ENCODE measurements at regions not wholly inside any gene's neighbourhood (a gene's known extent, or its start where the extent isn't known, plus 50 kb on each side); places are given as distances from the start of the nearest gene placed in this dataset.

DNA sequence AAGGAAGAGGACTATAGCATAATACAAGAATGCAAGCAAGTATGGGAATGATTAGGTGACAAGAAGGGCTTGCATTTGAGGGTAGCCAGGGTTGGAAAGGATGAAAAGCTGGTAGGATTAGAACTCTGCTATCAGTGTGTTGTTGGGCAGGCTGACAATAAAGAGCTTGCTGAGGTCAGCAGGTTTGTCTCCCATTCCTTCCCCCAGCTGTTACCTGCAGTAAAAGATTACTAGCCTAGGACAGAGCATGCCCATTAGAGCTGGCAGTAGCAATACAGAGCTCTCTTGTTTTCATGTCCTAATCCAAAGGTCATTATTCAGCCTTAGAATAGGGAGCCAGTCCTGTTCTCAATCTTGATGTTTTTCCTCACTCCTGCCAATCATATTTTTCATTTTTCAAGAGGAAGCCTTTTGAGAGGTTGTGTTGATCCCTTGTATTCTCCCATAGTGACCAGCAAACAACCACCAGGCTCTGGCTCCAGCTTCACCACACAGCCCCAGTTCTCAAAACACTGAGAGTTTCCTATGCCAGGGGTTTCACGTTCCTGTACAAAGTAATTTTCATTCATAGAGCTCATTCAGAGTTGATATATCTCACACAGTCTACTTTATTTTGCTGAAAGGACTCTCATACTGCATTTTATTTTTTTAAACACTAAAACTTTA, 71.7 kb downstream of the OR2K2 start:
- H3K27me3 Mint-ChIP-seq: peaks cover 0 to 4% of the 10 kb centered on the region in 2 donors
- ChIA-PET POLR2A (no interaction called here), CTCF (no interaction called here)
- H3K9me3 Mint-ChIP-seq: peaks cover 0 to 6% (median 0%) of the 10 kb centered on the region in 5 donors
- no peak overlapping the region for H3K27ac ChIP-seq (ENCODE audit: low read depth, low read length)
- DNase-seq: no peak
- H3K4me1 ChIP-seq (ENCODE audit: insufficient read depth, low read length): no peaks in the 10 kb centered on the region
- H3K36me3 Mint-ChIP-seq: no peaks in the 10 kb centered on the region
- no peaks in the 10 kb centered on the region for H3K9me3 ChIP-seq (ENCODE audit: low read length)
- H3K4me3 Mint-ChIP-seq: no peak overlapping the region
- no peak overlapping the region for H3K27ac Mint-ChIP-seq
- H3K4me1 Mint-ChIP-seq: no peaks in the 10 kb centered on the region
- no peaks in the 10 kb centered on the region for H3K36me3 ChIP-seq (ENCODE audit: insufficient read depth, low read length)
- H3K4me3 ChIP-seq (ENCODE audit: low read length): no peak overlapping the region
- no peaks in the 10 kb centered on the region for H3K27me3 ChIP-seq (ENCODE audit: insufficient read depth, low read length, poor library complexity, severe bottlenecking)

DNA sequence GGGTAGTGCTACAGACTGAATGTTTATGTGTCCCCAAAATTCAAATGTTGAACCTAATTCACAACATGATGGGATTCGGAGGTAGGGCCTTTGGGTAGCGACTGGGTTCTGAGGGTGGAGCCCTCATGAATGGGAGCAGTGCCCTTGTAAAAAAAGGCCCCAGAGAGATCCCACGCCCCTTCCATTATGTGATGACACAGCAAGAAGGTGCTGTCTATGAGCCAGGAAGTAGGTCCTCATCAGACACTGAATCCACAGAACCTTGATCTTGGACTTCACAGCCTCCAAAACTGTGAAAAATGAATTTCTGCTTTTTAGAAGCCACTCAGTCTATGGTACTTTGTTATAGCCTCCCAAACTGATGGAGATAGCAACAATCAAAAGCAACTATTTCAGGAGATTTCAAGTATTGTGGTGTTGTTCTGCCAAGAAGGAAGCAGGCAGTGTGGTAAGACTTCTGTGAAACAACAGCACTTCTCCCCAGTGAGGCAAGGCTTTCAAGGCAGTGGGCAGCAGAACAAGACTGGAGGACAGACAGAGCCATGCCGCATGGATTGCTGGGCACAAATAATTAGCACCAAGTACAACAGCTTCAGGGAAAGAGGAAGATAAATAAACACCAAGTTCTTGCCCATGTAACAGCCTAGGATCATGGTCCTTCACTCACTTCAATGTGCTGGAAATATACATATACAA, 76.1 kb downstream of the OR2K2 start:
- Mint-ChIP-seq H3K36me3 (no peaks in the 10 kb centered on the region), H3K27me3 (no peaks in the 10 kb centered on the region), H3K9me3 (peaks cover 0 to 11% (median 0%) of the 10 kb centered on the region in 5 donors), H3K27ac (no peak overlapping the region), H3K4me3 (no peak overlapping the region), H3K4me1 (no peaks in the 10 kb centered on the region)
- Histone ChIP-seq H3K9me3 (ENCODE audit: low read length) (no peaks in the 10 kb centered on the region), H3K36me3 (ENCODE audit: insufficient read depth, low read length) (no peaks in the 10 kb centered on the region), H3K27me3 (ENCODE audit: insufficient read depth, low read length, poor library complexity, severe bottlenecking) (no peaks in the 10 kb centered on the region), H3K27ac (ENCODE audit: low read depth, low read length) (no peak overlapping the region), H3K4me3 (ENCODE audit: low read length) (no peak overlapping the region), H3K4me1 (ENCODE audit: insufficient read depth, low read length) (no peaks in the 10 kb centered on the region)
- CTCF ChIA-PET: no interaction called here
- POLR2A ChIA-PET: no interaction called here
- DNase-seq: no peak

DNA sequence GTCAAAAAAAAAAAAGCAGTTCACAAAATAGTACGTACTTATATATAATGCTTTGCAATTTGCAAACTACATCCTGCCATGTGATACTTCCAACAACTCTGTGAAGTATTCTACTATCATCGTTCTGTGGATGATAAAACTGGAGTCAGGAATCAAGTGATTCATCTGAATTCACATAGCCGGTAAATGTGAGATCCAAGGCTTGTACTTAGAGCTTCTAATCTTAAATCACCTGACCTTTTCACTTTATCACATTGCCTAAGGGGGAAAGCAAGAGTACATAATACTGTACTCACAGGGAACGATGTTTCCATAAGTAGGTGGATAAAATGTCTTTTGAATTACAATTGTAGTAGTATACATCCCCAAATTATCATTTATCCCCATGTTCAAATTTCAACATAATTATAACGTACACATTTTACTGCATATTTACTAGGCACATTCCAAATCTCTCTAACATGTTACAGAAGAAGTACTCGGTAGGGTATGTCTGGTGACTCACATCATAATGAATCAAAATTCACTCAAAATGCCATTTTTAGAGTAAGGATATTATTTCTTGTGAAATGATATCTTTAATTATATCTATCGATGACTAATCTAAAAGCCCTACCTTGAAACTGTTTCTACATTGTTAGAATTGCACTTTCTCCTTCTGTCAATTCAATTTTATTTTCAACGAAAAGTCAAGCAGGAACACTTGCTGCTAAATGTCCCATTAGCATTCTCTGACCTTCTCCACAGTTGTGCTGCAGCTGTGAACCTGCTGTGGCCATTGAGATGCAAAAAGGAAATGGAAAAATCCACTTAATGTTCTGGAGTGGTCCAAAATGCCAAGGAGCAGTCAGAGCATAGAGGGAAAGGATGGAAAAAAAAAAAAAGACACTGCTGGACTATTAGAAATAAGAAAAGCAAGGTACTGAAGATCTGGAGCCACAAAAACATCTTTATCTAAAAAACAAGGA, 78.9 kb downstream of the OR2K2 start:
- H3K27me3 Mint-ChIP-seq: no peaks in the 10 kb centered on the region
- DNase-seq: no peak
- CTCF ChIA-PET: no interaction called here
- H3K36me3 Mint-ChIP-seq: no peaks in the 10 kb centered on the region
- no peak overlapping the region for H3K4me3 Mint-ChIP-seq
- Histone ChIP-seq H3K4me3 (ENCODE audit: low read length) (no peak overlapping the region), H3K27ac (ENCODE audit: low read depth, low read length) (no peak overlapping the region), H3K9me3 (ENCODE audit: low read length) (no peaks in the 10 kb centered on the region), H3K27me3 (ENCODE audit: insufficient read depth, low read length, poor library complexity, severe bottlenecking) (no peaks in the 10 kb centered on the region), H3K36me3 (ENCODE audit: insufficient read depth, low read length) (no peaks in the 10 kb centered on the region), H3K4me1 (ENCODE audit: insufficient read depth, low read length) (no peaks in the 10 kb centered on the region)
- no peaks in the 10 kb centered on the region for H3K4me1 Mint-ChIP-seq
- peaks cover 0 to 11% (median 0%) of the 10 kb centered on the region in 5 donors for H3K9me3 Mint-ChIP-seq
- no peak overlapping the region for H3K27ac Mint-ChIP-seq
- POLR2A ChIA-PET: no interaction called here

DNA sequence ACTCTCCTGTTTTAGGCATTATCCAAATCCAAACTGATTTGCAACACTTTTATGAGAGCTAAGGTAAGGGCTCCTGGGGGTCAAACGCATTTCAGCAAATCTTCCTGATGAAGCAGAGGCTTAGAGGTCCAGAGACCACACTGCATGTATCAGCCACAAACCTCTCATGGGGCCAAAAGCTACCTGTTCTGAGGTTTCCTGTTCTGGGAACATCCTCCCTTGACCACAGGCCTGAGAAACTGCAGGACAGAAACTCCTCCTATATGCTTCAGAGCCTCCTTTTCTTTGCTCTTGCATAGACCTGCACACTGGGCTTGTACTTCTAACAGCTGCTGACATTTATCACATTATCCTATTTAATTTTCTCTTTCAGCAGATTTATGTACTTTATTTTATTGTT, 92.6 kb downstream of the OR2K2 start:
- H3K4me3 ChIP-seq (ENCODE audit: low read length): no peak overlapping the region
- DNase-seq: no peak
- H3K4me1 ChIP-seq (ENCODE audit: insufficient read depth, low read length): no peaks in the 10 kb centered on the region
- Mint-ChIP-seq H3K36me3 (no peaks in the 10 kb centered on the region), H3K4me3 (no peak overlapping the region), H3K4me1 (no peaks in the 10 kb centered on the region), H3K27ac (no peak overlapping the region), H3K9me3 (peaks cover 0 to 2% (median 0%) of the 10 kb centered on the region in 5 donors), H3K27me3 (peaks cover 0 to 5% of the 10 kb centered on the region in 2 donors)
- POLR2A ChIA-PET: no interaction called here
- CTCF ChIA-PET: no interaction called here
- no peak overlapping the region for H3K27ac ChIP-seq (ENCODE audit: low read depth, low read length)
- no peaks in the 10 kb centered on the region for H3K36me3 ChIP-seq (ENCODE audit: insufficient read depth, low read length)
- no peaks in the 10 kb centered on the region for H3K27me3 ChIP-seq (ENCODE audit: insufficient read depth, low read length, poor library complexity, severe bottlenecking)
- no peaks in the 10 kb centered on the region for H3K9me3 ChIP-seq (ENCODE audit: low read length)

- Histone ChIP-seq H3K27ac (ENCODE audit: low read depth, low read length) (no peak overlapping the region), H3K27me3 (ENCODE audit: insufficient read depth, low read length, poor library complexity, severe bottlenecking) (no peaks in the 10 kb centered on the region)
- no peaks in the 10 kb centered on the region for H3K36me3 Mint-ChIP-seq
These were observed 93.7 kb downstream of the OR2K2 start for GRCh38 chr9:111236332-111236731.

DNA sequence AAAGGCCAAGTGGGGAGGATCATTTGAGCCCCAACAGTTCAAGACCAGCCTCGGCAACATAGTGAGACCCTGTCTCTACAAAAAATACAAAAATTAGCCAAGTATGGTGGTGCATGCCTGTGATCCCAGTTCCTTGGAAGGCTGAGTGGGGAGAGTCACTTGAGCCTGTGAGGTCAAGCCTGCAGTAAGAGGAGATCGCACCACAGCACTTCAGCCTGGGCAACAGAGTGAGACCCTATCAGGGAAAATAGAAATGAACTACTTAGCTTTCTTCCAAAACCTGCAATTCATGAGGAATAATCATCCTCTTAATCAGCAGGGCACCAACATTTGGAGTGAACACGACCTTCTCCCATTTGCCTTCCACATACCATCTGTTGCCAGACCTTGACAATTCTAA, 96.1 kb downstream of the OR2K2 start:
- H3K4me1 ChIP-seq (ENCODE audit: insufficient read depth, low read length): no peaks in the 10 kb centered on the region
- H3K9me3 Mint-ChIP-seq: peaks cover 0 to 2% (median 0%) of the 10 kb centered on the region in 5 donors
- H3K27ac ChIP-seq (ENCODE audit: low read depth, low read length): no peak overlapping the region
- no peaks in the 10 kb centered on the region for H3K9me3 ChIP-seq (ENCODE audit: low read length)
- ChIA-PET CTCF (no interaction called here), POLR2A (no interaction called here)
- H3K36me3 Mint-ChIP-seq: no peaks in the 10 kb centered on the region
- H3K4me1 Mint-ChIP-seq: no peaks in the 10 kb centered on the region
- H3K4me3 ChIP-seq (ENCODE audit: low read length): no peak overlapping the region
- no peak overlapping the region for H3K27ac Mint-ChIP-seq
- peaks cover 0 to 5% of the 10 kb centered on the region in 2 donors for H3K27me3 Mint-ChIP-seq
- DNase-seq: no peak
- H3K27me3 ChIP-seq (ENCODE audit: insufficient read depth, low read length, poor library complexity, severe bottlenecking): no peaks in the 10 kb centered on the region
- no peak overlapping the region for H3K4me3 Mint-ChIP-seq
- H3K36me3 ChIP-seq (ENCODE audit: insufficient read depth, low read length): no peaks in the 10 kb centered on the region

More at GRCh38 chr9:111236332-111236731, 93.7 kb downstream of the OR2K2 start:
- H3K4me1 ChIP-seq (ENCODE audit: insufficient read depth, low read length): no peaks in the 10 kb centered on the region
- H3K4me3 Mint-ChIP-seq: no peak overlapping the region
- no peaks in the 10 kb centered on the region for H3K9me3 ChIP-seq (ENCODE audit: low read length)
- ChIA-PET CTCF (no interaction called here), POLR2A (no interaction called here)
- no peak overlapping the region for H3K27ac Mint-ChIP-seq
- H3K36me3 ChIP-seq (ENCODE audit: insufficient read depth, low read length): no peaks in the 10 kb centered on the region
- H3K9me3 Mint-ChIP-seq: peaks cover 0 to 2% (median 0%) of the 10 kb centered on the region in 5 donors
- H3K4me1 Mint-ChIP-seq: no peaks in the 10 kb centered on the region
- no peak overlapping the region for H3K4me3 ChIP-seq (ENCODE audit: low read length)
- peaks cover 0 to 5% of the 10 kb centered on the region in 2 donors for H3K27me3 Mint-ChIP-seq
- no peak for DNase-seq

GRCh38 chr9:111232997-111233790, 96.8 kb downstream of the OR2K2 start:
- no peak overlapping the region for H3K4me3 Mint-ChIP-seq
- no peaks in the 10 kb centered on the region for H3K4me1 Mint-ChIP-seq
- H3K27me3 ChIP-seq (ENCODE audit: insufficient read depth, low read length, poor library complexity, severe bottlenecking): no peaks in the 10 kb centered on the region
- no peak overlapping the region for H3K27ac Mint-ChIP-seq
- H3K27me3 Mint-ChIP-seq: peaks cover 0 to under 1% of the 10 kb centered on the region in 2 donors
- no peak overlapping the region for H3K27ac ChIP-seq (ENCODE audit: low read depth, low read length)
- no peak overlapping the region for H3K4me3 ChIP-seq (ENCODE audit: low read length)
- no peaks in the 10 kb centered on the region for H3K9me3 ChIP-seq (ENCODE audit: low read length)
- no peaks in the 10 kb centered on the region for H3K36me3 Mint-ChIP-seq
- no peaks in the 10 kb centered on the region for H3K4me1 ChIP-seq (ENCODE audit: insufficient read depth, low read length)
- no peak for DNase-seq
- peaks cover 0 to 2% (median 0%) of the 10 kb centered on the region in 5 donors for H3K9me3 Mint-ChIP-seq
- no peaks in the 10 kb centered on the region for H3K36me3 ChIP-seq (ENCODE audit: insufficient read depth, low read length)
- ChIA-PET CTCF (no interaction called here), POLR2A (no interaction called here)
